Lower leg skin (tissue), 4 donors: ENCODE measurements at regions not wholly inside any gene's neighbourhood (a gene's known extent, or its start where the extent isn't known, plus 50 kb on each side); places are given as distances from the start of the nearest gene placed in this dataset.

Source experiments
- DNase-seq, 2 donors: peaks; one replicate each; pipeline ENCODE4 v3.0.0-alpha.2; 2019; ENCODE audit warnings: low spot score in 2 of 2
- H3K4me3 ChIP-seq: fragments of 200-600 bp; sonication (generic); 2 replicates; pipeline ENCODE4 v1.5.1; 2017; ENCODE audit warnings: mild to moderate bottlenecking, low read depth; ENCODE audit not compliant: poor library complexity, severe bottlenecking
- CTCF ChIP-seq, 3 donors: fragments of 450-650 bp; IDR thresholded peaks; one replicate each; pipeline ENCODE4 v1.5.1; 2016; ENCODE audit warnings: antibody characterized with exemption in 3 of 3, mild to moderate bottlenecking in 3 of 3, moderate library complexity in 2 of 3
- POLR2A ChIP-seq, 2 donors: fragments of 450-650 bp; IDR thresholded peaks; one replicate each; pipeline ENCODE4 v1.6.1; 2016 to 2017; ENCODE audit warnings: antibody characterized with exemption in 2 of 2, mild to moderate bottlenecking in 1 of 2, moderate library complexity in 1 of 2
- WGBS, 2 donors: methylation state at CpG; one replicate each; pipeline ENCODE4 v1.1.5; 2018; 5-methylcytosine and 5-hydroxymethylcytosine counted together
- intact Hi-C: fragments of 100-400 bp; cut with DNase I; formaldehyde crosslinking; loops from one replicate; pipeline ENCODE4 v1.15.0; 2023; ENCODE audit warnings: low total_unique reads

GRCh38 chr11:42012271-42012670 is 552.8 kb upstream of the LRRC4C start:
- WGBS, 2 donors: 75 to 76% methylated on average over 3 of the region's 3 CpGs
- intact Hi-C loops: no loop called here
- H3K4me3 ChIP-seq: no peak overlapping the region
- TF ChIP-seq POLR2A (IDR thresholded peaks at IDR 0.05): no peak
- TF ChIP-seq CTCF (IDR thresholded peaks at IDR 0.05): no peak
- no peak for DNase-seq

- DNase-seq: no peak
- WGBS, 2 donors: 88% methylated on average over 6 of the region's 6 CpGs
- TF ChIP-seq POLR2A (IDR thresholded peaks at IDR 0.05) (no peak), CTCF (IDR thresholded peaks at IDR 0.05) (no peak)
- no peak overlapping the region for H3K4me3 ChIP-seq
- intact Hi-C loops: no loop called here
These were observed 554.3 kb upstream of the LRRC4C start for GRCh38 chr11:42013656-42014201.

GRCh38 chr11:42021911-42022310 is 562.5 kb upstream of the LRRC4C start:
- DNase-seq: no peak
- TF ChIP-seq CTCF (IDR thresholded peaks at IDR 0.05) (no peak), POLR2A (IDR thresholded peaks at IDR 0.05) (no peak)
- 83 to 85% methylated on average over 2 of the region's 2 CpGs for WGBS, 2 donors
- intact Hi-C loops: no loop called here
- H3K4me3 ChIP-seq: no peak overlapping the region

GRCh38 chr11:42023267-42023666 is 563.8 kb upstream of the LRRC4C start:
- intact Hi-C loops: no loop called here
- no peak overlapping the region for H3K4me3 ChIP-seq
- DNase-seq: no peak
- TF ChIP-seq POLR2A (IDR thresholded peaks at IDR 0.05) (no peak), CTCF (IDR thresholded peaks at IDR 0.05) (no peak)

- TF ChIP-seq CTCF (IDR thresholded peaks at IDR 0.05): no peak
- TF ChIP-seq POLR2A (IDR thresholded peaks at IDR 0.05): no peak
- no peak overlapping the region for H3K4me3 ChIP-seq
- 53 to 55% methylated on average over 4 of the region's 4 CpGs for WGBS, 2 donors
- no peak for DNase-seq
- intact Hi-C loops: no loop called here
These were observed 565.8 kb upstream of the LRRC4C start for GRCh38 chr11:42025121-42025803.

GRCh38 chr11:42034826-42035225 is 575.4 kb upstream of the LRRC4C start:
- H3K4me3 ChIP-seq: no peak overlapping the region
- intact Hi-C loops: no loop called here
- no peak for DNase-seq
- no peak for TF ChIP-seq CTCF (IDR thresholded peaks at IDR 0.05)
